IMR-90 (cell line): ENCODE measurements at regions not wholly inside any gene's neighbourhood (a gene's known extent, or its start where the extent isn't known, plus 50 kb on each side); places are given as distances from the start of the nearest gene placed in this dataset.

ENCODE experiments used
- ATAC-seq: fragments of 200-7000 bp; cut with Tn5 transposase; 2 replicates; pipeline ENCODE4 v1.9.1; 2020; ENCODE audit warnings: low read depth, mild to moderate bottlenecking, moderate library complexity
- BruUV-seq: library from RNA; stranded (reverse); fragments of 400-500 nt; replicated peaks from 2 replicates; lab custom pipeline; 2021; lab: Mats Ljungman, UMichigan
- CTCF ChIA-PET: fragments of 300-600 bp; formaldehyde crosslinking; extraction: SDS; loops from one replicate; lab custom pipeline; 2021; ENCODE audit warnings: antibody characterized with exemption; lab: Yijun Ruan, JAX
- POLR2A ChIA-PET: fragments of 300-600 bp; sonication (Branson Sonifier 250); formaldehyde crosslinking; loops from one replicate; lab custom pipeline; 2022; ENCODE audit warnings: antibody characterized with exemption; ENCODE audit not compliant: unreplicated experiment; lab: Charles Lee
- DNase-seq: peaks from one replicate; pipeline ENCODE4 v3.0.0; 2013
- H2AFZ ChIP-seq: replicated peaks from 2 replicates; pipeline ENCODE3; 2013; ENCODE audit warnings: low read length, mild to moderate bottlenecking; ENCODE audit not compliant: poor library complexity
- H2AK5ac ChIP-seq: 2 replicates; pipeline ENCODE4 v1.6.1; 2013; ENCODE audit warnings: low read depth, low read length, inconsistent platforms
- H2AK9ac ChIP-seq: replicated peaks from 2 replicates; pipeline ENCODE3; 2013; ENCODE audit warnings: mild to moderate bottlenecking, low read depth, low read length, moderate library complexity; ENCODE audit not compliant: poor library complexity
- H2BK120ac ChIP-seq: 2 replicates; pipeline ENCODE4 v1.6.1; 2013; ENCODE audit warnings: low read depth, low read length, inconsistent platforms
- H2BK15ac ChIP-seq: 3 replicates; pipeline ENCODE4 v1.6.1; 2013; ENCODE audit warnings: low read depth, low read length, inconsistent platforms
- H2BK20ac ChIP-seq: 2 replicates; pipeline ENCODE4 v1.6.1; 2013; ENCODE audit warnings: low read depth, mild to moderate bottlenecking, inconsistent platforms, low read length, moderate library complexity
- H2BK5ac ChIP-seq: 2 replicates; pipeline ENCODE4 v1.6.1; 2013; ENCODE audit warnings: mild to moderate bottlenecking, low read depth, low read length, inconsistent platforms; ENCODE audit not compliant: poor library complexity, severe bottlenecking
- H3K14ac ChIP-seq: replicated peaks from 2 replicates; pipeline ENCODE4 v1.6.1; 2013; ENCODE audit warnings: low read depth, low read length, inconsistent platforms
- H3K18ac ChIP-seq: 2 replicates; pipeline ENCODE4 v1.6.1; 2013; ENCODE audit warnings: low read depth, low read length, control low read depth
- H3K23ac ChIP-seq: 2 replicates; pipeline ENCODE4 v1.6.1; 2013; ENCODE audit warnings: low read depth, low read length, inconsistent platforms
- H3K27ac ChIP-seq: 2 replicates; pipeline ENCODE4 v1.5.1; 2013; ENCODE audit warnings: mild to moderate bottlenecking, control low read depth, low read length; ENCODE audit not compliant: insufficient read depth
- H3K27me3 ChIP-seq: 2 replicates; pipeline ENCODE4 v1.6.1; 2013; ENCODE audit warnings: low read length; ENCODE audit not compliant: control insufficient read depth, insufficient read depth
- H3K36me3 ChIP-seq: 2 replicates; pipeline ENCODE4 v1.6.1; 2013; ENCODE audit warnings: low read length, mixed read lengths; ENCODE audit not compliant: control insufficient read depth, insufficient read depth
- H3K4ac ChIP-seq: 2 replicates; pipeline ENCODE4 v1.6.1; 2013; ENCODE audit warnings: low read depth, low read length, inconsistent platforms
- H3K4me1 ChIP-seq: 2 replicates; pipeline ENCODE4 v1.6.1; 2013; ENCODE audit warnings: low read length, mixed read lengths; ENCODE audit not compliant: control insufficient read depth, insufficient read depth
- H3K4me2 ChIP-seq: 2 replicates; pipeline ENCODE4 v1.6.1; 2013; ENCODE audit warnings: low read depth, mild to moderate bottlenecking, control low read depth, low read length, moderate library complexity
- H3K4me3 ChIP-seq: 2 replicates; pipeline ENCODE4 v1.5.1; 2013; ENCODE audit warnings: low read depth, mild to moderate bottlenecking, control low read depth, low read length, moderate library complexity; ENCODE audit not compliant: insufficient read depth
- H3K56ac ChIP-seq: 2 replicates; pipeline ENCODE4 v1.6.1; 2013; ENCODE audit warnings: low read length, inconsistent platforms; ENCODE audit not compliant: insufficient read depth; ENCODE audit errors: extremely low read depth
- H3K79me1 ChIP-seq, 2 experiments: 2 replicates each; pipeline ENCODE4 v1.6.1; 2013; ENCODE audit warnings: low read length in 2 of 2, inconsistent platforms in 1 of 2, low read depth in 1 of 2
- H3K9ac ChIP-seq: 2 replicates; pipeline ENCODE4 v1.6.1; 2013; ENCODE audit warnings: low read depth, low read length, control low read depth
- H3K9me1 ChIP-seq: 2 replicates; pipeline ENCODE4 v1.6.1; 2013; ENCODE audit warnings: low read length, inconsistent platforms; ENCODE audit not compliant: insufficient read depth
- H3K9me3 ChIP-seq: 2 replicates; pipeline ENCODE4 v1.6.1; 2013; ENCODE audit warnings: low read length; ENCODE audit not compliant: control insufficient read depth, insufficient read depth
- H4K20me1 ChIP-seq: 2 replicates; pipeline ENCODE4 v1.6.1; 2013; ENCODE audit warnings: low read length, inconsistent platforms; ENCODE audit not compliant: insufficient read depth
- H4K5ac ChIP-seq: 2 replicates; pipeline ENCODE4 v1.6.1; 2013; ENCODE audit warnings: mild to moderate bottlenecking, low read depth, low read length, control low read depth
- H4K8ac ChIP-seq, 2 experiments: 2 replicates each; pipeline ENCODE4 v1.6.1; 2013; ENCODE audit warnings: low read depth in 2 of 2, low read length in 2 of 2, control low read depth in 1 of 2, inconsistent platforms in 1 of 2
- H4K91ac ChIP-seq: 2 replicates; pipeline ENCODE4 v1.6.1; 2013; ENCODE audit warnings: low read depth, low read length, inconsistent platforms; ENCODE audit not compliant: insufficient read depth
- CTCF ChIP-seq: conservative IDR thresholded peaks from 2 replicates; pipeline ENCODE4 v1.5.1; 2012; ENCODE audit warnings: mild to moderate bottlenecking, low read depth, low read length, improper control_type of control experiment
- MXI1 ChIP-seq: IDR thresholded peaks from 2 replicates; pipeline ENCODE4 v1.6.1; 2012; ENCODE audit warnings: low read depth, mild to moderate bottlenecking, low read length, moderate library complexity, borderline replicate concordance
- RCOR1 ChIP-seq: IDR thresholded peaks from 2 replicates; pipeline ENCODE4 v1.6.1; 2012; ENCODE audit warnings: mild to moderate bottlenecking, low read length, improper control_type of control experiment; ENCODE audit not compliant: insufficient replicate concordance
- WGBS, 2 experiments: methylation state at CpG; one replicate each; pipeline versions ENCODE4 v1.1.5 to v1.1.7; 2013; ENCODE audit warnings: missing lambda C conversion rate in 2 of 2; ENCODE audit not compliant: insufficient read length in 1 of 2; ENCODE audit errors: extremely low coverage in 2 of 2; 5-methylcytosine and 5-hydroxymethylcytosine counted together
- dilution Hi-C: fragments of 300-500 bp; cut with HindIII; formaldehyde crosslinking; loops from one replicate; pipeline ENCODE4 v1.14.3; 2018; ENCODE audit warnings: low sequenced_read_pairs; ENCODE audit not compliant: unreplicated experiment
- in situ Hi-C: fragments of 300-500 bp; cut with MboI; formaldehyde crosslinking; loops from 3 replicates; pipeline ENCODE4 v1.14.3; 2019; ENCODE audit warnings: low sequenced_read_pairs, inconsistent platforms, mixed read lengths
- intact Hi-C: fragments of 100-400 bp; cut with micrococcal nuclease; formaldehyde crosslinking; loops from 2 replicates; pipeline ENCODE4 v1.10.0; 2022

- Histone ChIP-seq H3K4ac (no peak overlapping the region), H4K5ac (no peak overlapping the region), H3K9me3 (no peaks in the 10 kb centered on the region), H3K27me3 (no peaks in the 10 kb centered on the region), H2AFZ (no peak overlapping the region), H3K79me1 (no peaks in the 10 kb centered on the region), H3K4me3 (no peak overlapping the region), H3K36me3 (no peaks in the 10 kb centered on the region), H3K27ac (no peak overlapping the region), H2AK5ac (no peak overlapping the region), H4K8ac (no peak overlapping the region), H2BK15ac (no peak overlapping the region), H3K23ac (no peak overlapping the region), H3K56ac (no peak overlapping the region), H3K9me1 (no peaks in the 10 kb centered on the region), H4K91ac (no peak overlapping the region), H3K4me2 (no peak overlapping the region), H2AK9ac (no peak overlapping the region), H2BK5ac (no peak overlapping the region), H3K9ac (no peak overlapping the region), H3K14ac (no peak overlapping the region), H3K4me1 (no peaks in the 10 kb centered on the region), H3K18ac (no peak overlapping the region), H2BK120ac (no peak overlapping the region), H4K20me1 (no peaks in the 10 kb centered on the region), H2BK20ac (no peak overlapping the region)
- no peak for ATAC-seq
- no peak for DNase-seq
- BruUV-seq, result no TSS peak
- in situ Hi-C loops (no loop called here), dilution Hi-C loops (no loop called here), intact Hi-C loops (no loop called here)
- WGBS, 2 experiments, result no CpG with 5 or more reads among the region's 3 CpGs
- ChIA-PET POLR2A (no interaction called here), CTCF (no interaction called here)
- TF ChIP-seq MXI1 (no peak), CTCF (no peak), RCOR1 (no peak)
Observed at GRCh38 chr2:176758426-176758825, 454.2 kb upstream of the HNRNPA3 start.
